Activated gamma-delta T cell treated with anti-CD3 and anti-CD28 coated beads, Interleukin-2, amount 50 U/mL, for 16 hours (primary cell): ENCODE measurements at regions not wholly inside any gene's neighbourhood (a gene's known extent, or its start where the extent isn't known, plus 50 kb on each side); places are given as distances from the start of the nearest gene placed in this dataset.

Source experiments
- DNase-seq: peaks from one replicate; pipeline ENCODE4 v3.0.0-alpha.2; 2020; ENCODE audit warnings: low read depth

- no peak for DNase-seq
These were observed 59.6 kb upstream of the PPARA start for GRCh38 chr22:46090631-46091201.

DNA sequence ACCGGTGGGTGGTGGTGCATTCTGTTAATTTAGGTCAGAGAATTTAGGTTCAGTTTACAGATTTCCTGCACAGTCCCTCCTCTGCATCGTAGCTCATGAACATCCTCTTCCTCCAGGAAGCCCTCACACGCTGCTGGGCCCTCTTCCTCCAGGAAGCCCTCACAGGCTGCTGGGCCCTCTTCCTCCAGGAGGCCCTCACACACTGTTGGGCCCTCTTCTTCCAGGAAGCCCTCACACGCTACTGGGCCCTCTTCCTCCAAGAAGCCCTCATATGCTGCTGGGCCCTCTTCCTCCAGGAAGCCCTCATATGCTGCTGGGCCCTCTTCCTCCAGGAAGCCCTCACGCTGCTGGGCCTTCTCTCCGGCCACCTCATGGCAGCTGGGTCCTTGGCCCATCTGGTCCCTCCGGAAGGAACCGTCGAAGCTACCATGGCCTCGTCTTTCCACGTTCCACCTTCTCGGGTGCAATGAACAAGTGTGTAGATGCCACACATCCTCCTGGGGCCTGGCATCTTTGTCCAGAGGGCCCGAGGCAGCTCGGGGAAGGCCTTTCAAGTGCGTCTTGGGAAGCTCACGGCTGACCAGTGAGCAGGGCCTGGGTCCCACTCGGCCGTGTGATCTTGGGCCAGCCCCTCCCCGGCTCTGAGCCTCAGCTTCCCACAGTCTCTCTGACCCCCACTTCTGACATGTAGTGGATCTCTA lies 58.9 kb upstream of the PPARA start:
- no peak for DNase-seq

DNA sequence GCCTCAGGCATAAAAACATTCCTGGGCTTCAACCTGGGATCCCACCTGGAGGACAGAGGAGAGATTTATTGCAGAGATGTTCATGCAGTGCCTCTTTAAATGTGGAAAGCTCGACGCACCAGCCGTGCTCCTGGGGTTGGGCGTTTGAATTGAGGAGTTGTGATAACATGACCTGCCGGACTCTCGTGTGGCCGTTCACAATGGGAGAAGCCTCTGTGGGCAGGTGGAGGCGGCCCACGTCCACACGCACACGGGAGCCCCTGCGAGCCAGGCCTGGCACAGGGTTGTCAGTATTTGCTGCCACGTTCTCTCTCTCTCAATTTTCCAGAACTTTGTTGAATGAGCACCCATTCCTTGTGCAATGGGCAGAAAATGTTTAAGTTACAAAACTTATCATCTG lies 58.3 kb upstream of the PPARA start:
- no peak for DNase-seq

- no peak for DNase-seq
These were observed 57.5 kb upstream of the PPARA start for GRCh38 chr22:46092670-46093410.

GRCh38 chr22:46093796-46094195 lies 56.5 kb upstream of the PPARA start:
- DNase-seq: no peak

DNA sequence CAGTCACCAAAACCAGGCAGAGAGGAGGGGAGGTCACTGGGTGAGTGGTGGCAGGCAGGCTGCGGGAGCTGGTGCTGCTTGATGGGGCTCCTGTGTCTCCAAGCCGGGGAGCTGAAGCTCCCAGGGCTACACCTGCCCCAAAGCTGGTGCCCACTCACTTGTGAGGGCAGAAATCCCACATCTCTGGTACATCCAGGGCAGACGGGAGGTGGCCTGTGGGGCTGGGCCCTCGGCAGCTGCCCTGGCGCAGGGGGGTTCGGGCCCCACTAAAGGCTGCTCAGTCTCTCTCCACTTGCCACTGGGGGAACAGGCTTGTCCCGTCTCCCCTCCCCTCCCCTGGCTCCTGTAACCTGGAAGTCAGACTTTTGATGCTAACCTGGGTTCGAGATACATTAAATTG lies 55.6 kb upstream of the PPARA start:
- DNase-seq: no peak

GRCh38 chr22:46096051-46096450 lies 54.3 kb upstream of the PPARA start:
- no peak for DNase-seq

GRCh38 chr22:46096706-46097230 lies 53.6 kb upstream of the PPARA start:
- no peak for DNase-seq

DNA sequence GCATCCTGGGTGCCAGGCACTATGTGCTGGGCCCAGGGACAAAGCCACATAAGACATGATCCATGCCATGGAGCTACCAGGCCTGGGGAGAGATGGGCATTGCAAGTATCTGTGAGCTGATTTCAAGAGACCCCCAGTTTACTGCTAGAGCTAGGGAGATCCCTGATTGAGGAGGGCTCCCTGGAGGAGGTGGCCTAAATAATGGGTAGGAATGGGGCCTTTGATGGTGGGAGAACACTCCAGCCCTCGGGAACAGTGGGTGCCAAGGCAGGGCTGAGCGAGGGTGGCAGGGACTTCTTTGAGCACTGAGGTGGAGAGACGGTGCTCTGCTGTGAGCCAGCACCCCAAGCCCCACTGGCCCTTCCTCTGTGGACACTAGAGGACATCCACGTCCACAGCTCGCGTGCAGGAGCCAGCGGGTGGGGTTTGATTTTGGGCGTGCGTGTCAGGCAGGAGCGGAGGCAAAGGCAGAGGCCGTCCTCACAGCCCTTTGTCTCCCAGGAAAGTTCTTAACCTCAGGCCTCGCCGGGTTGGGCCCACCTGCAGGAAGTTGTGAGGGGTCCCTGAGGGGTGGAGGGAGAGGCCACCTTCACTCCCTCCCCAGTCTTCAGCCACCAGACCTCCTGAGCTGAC lies 52.9 kb upstream of the PPARA start:
- DNase-seq: no peak

DNA sequence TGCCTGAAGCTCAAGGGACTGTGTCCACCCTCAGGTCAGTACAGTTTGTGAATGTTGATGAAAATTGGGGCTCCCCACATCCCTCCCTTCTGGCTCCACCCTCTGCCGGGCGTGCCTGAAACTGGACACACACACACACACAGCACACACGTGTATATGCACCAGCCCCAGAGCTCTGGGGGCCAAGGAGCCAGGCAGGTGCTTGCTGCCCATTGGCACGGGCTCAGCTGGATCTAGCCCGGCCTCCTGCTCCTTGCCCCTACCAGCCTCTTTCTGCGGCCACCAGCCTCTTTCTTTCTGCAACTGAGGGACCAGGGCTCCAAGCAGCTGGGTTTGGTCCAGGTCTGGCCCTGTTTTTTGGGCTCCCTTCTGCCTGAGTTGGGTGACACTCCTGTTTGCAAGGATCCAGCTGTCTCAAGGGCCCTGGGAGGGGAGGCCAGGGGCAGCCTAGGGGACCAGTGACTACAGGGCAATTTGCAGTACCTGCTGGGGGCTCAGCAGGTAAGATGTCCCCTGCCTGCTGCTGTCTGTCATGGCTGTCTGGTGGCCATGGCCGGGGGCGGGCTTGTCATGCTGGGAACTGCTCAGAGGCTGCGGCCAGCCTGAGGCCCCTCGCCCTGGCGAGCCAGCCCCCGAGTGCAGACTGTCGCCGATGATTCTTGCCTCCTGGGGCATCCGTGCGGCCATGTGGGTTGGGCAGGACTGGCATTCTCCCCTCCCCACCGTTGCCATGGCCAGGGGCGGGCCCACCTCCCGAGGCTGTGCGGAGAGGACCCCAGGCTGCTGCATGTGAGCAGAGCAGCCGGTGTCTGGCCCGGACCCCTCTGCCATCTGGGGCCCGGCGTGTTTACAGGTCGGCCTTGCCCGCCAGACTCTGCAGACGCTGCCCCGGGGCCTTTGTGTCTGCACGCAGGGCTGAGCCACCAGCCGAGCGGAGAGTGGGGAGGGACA lies 51.5 kb upstream of the PPARA start:
- no peak for DNase-seq

GRCh38 chr22:46099740-46100139 lies 50.6 kb upstream of the PPARA start:
- no peak for DNase-seq

DNA sequence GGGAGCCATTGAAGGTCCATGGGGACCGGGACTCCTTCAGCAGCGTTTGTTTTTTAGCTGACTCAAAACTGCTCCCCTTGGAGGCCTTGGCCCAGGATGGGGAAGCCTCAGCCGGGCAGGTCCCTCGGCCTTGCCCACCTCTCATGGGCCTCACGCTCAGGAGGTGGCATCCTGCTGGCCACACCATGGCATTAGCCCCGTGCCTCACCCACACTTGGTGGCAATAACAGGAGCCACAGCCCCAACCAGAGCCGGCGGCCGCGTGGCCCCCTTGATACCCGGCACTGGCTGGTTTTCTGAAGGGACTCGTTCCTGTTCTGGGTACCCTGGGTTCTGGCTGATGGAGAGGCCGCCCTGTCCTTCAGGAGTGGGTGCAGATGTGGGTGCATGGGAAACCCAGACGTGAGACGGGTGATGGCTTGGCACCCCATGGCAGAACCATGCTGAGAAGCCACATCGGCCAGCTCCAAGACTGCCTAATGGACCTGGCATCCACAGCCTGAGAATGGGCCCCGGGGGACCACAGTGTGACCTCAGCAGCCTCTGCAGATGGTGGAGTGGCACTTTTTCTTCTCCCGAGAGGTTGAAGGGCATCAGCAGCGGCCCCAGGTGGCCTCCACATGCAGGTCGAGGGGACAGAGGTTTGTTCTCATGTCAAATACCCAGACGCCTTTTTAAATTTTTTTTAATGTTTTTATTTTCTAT lies 49.8 kb upstream of the PPARA start:
- DNase-seq: no peak
